ENCODE measurements at regions not wholly inside any gene's neighbourhood (a gene's known extent, or its start where the extent isn't known, plus 50 kb on each side); places are given as distances from the start of the nearest gene placed in this dataset.

DNA sequence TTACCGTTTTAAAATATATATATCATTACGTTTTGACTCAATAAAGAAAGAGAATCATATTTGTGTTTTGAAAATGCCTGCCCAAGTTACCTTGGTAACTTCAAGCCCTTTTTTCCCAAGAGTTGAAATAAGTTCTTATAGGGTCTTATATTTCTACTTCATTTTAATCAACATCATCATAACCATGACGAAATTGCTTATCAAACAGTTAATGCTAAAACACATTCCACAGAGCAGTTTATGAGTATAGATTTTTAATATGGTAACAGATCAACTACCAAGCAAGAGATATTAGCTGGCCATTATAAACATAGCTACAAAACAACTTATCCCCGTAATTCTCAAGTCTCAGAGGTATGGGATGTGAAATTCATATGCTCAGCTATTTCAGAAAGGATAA is 197.9 kb upstream of the LRRTM4 start:
- TF ChIP-seq, protein P1, sequence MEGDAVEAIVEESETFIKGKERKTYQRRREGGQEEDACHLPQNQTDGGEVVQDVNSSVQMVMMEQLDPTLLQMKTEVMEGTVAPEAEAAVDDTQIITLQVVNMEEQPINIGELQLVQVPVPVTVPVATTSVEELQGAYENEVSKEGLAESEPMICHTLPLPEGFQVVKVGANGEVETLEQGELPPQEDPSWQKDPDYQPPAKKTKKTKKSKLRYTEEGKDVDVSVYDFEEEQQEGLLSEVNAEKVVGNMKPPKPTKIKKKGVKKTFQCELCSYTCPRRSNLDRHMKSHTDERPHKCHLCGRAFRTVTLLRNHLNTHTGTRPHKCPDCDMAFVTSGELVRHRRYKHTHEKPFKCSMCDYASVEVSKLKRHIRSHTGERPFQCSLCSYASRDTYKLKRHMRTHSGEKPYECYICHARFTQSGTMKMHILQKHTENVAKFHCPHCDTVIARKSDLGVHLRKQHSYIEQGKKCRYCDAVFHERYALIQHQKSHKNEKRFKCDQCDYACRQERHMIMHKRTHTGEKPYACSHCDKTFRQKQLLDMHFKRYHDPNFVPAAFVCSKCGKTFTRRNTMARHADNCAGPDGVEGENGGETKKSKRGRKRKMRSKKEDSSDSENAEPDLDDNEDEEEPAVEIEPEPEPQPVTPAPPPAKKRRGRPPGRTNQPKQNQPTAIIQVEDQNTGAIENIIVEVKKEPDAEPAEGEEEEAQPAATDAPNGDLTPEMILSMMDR (IDR thresholded peaks at IDR 0.05; ENCODE audit: borderline replicate concordance, extremely low read depth, low read length, poor library complexity, severe bottlenecking): no peak
- TF ChIP-seq EZH2 (IDR thresholded peaks at IDR 0.05; ENCODE audit: borderline replicate concordance, low read depth, low read length, severe bottlenecking): no peak

All from DND-41 (cell line).